ENCODE measurements at regions not wholly inside any gene's neighbourhood (a gene's known extent, or its start where the extent isn't known, plus 50 kb on each side); places are given as distances from the start of the nearest gene placed in this dataset.

GRCh38 chr6:79802657-79803300, 144.6 kb downstream of the ELOVL4 start:
- Mint-ChIP-seq H3K27me3 (ENCODE audit: low read depth) (peaks cover 4% of the 10 kb centered on the region), H3K9me3 (ENCODE audit: low read depth) (peaks cover 5% of the 10 kb centered on the region), H3K36me3 (ENCODE audit: low read depth) (no peaks in the 10 kb centered on the region), H3K4me3 (ENCODE audit: unreplicated experiment) (no peak overlapping the region), H3K27ac (ENCODE audit: unreplicated experiment) (no peak overlapping the region), H3K4me1 (ENCODE audit: low read depth) (no peaks in the 10 kb centered on the region)
- no peak for DNase-seq (ENCODE audit: low spot score)
- TF ChIP-seq CTCF (IDR thresholded peaks at IDR 0.05): no peak

- no peak for DNase-seq (ENCODE audit: low spot score)
- Mint-ChIP-seq H3K4me1 (ENCODE audit: low read depth) (no peaks in the 10 kb centered on the region), H3K27me3 (ENCODE audit: low read depth) (peaks cover 4% of the 10 kb centered on the region), H3K9me3 (ENCODE audit: low read depth) (no peaks in the 10 kb centered on the region), H3K4me3 (ENCODE audit: unreplicated experiment) (no peak overlapping the region), H3K36me3 (ENCODE audit: low read depth) (no peaks in the 10 kb centered on the region), H3K27ac (ENCODE audit: unreplicated experiment) (no peak overlapping the region)
- TF ChIP-seq CTCF (IDR thresholded peaks at IDR 0.05): no peak
These were observed 146.0 kb downstream of the ELOVL4 start for GRCh38 chr6:79801362-79801761.

GRCh38 chr6:79798841-79799240, 148.5 kb downstream of the ELOVL4 start:
- Mint-ChIP-seq H3K4me3 (ENCODE audit: unreplicated experiment) (no peak overlapping the region), H3K4me1 (ENCODE audit: low read depth) (no peaks in the 10 kb centered on the region), H3K9me3 (ENCODE audit: low read depth) (no peaks in the 10 kb centered on the region), H3K27ac (ENCODE audit: unreplicated experiment) (no peak overlapping the region), H3K27me3 (ENCODE audit: low read depth) (peaks cover 4% of the 10 kb centered on the region), H3K36me3 (ENCODE audit: low read depth) (no peaks in the 10 kb centered on the region)
- no peak for TF ChIP-seq CTCF (IDR thresholded peaks at IDR 0.05)
- no peak for DNase-seq (ENCODE audit: low spot score)

GRCh38 chr6:79797912-79798311, 149.4 kb downstream of the ELOVL4 start:
- no peak overlapping the region for H3K4me3 Mint-ChIP-seq (ENCODE audit: unreplicated experiment)
- H3K27ac Mint-ChIP-seq (ENCODE audit: unreplicated experiment): no peak overlapping the region
- no peak for DNase-seq (ENCODE audit: low spot score)
- no peaks in the 10 kb centered on the region for H3K9me3 Mint-ChIP-seq (ENCODE audit: low read depth)
- no peaks in the 10 kb centered on the region for H3K4me1 Mint-ChIP-seq (ENCODE audit: low read depth)
- TF ChIP-seq CTCF (IDR thresholded peaks at IDR 0.05): no peak
- peaks cover 4% of the 10 kb centered on the region for H3K27me3 Mint-ChIP-seq (ENCODE audit: low read depth)
- no peaks in the 10 kb centered on the region for H3K36me3 Mint-ChIP-seq (ENCODE audit: low read depth)

- no peak overlapping the region for H3K4me3 Mint-ChIP-seq (ENCODE audit: unreplicated experiment)
- peaks cover 4% of the 10 kb centered on the region for H3K27me3 Mint-ChIP-seq (ENCODE audit: low read depth)
- H3K27ac Mint-ChIP-seq (ENCODE audit: unreplicated experiment): no peak overlapping the region
- no peaks in the 10 kb centered on the region for H3K36me3 Mint-ChIP-seq (ENCODE audit: low read depth)
- DNase-seq (ENCODE audit: low spot score): no peak
- H3K4me1 Mint-ChIP-seq (ENCODE audit: low read depth): no peaks in the 10 kb centered on the region
- TF ChIP-seq CTCF (IDR thresholded peaks at IDR 0.05): no peak
- H3K9me3 Mint-ChIP-seq (ENCODE audit: low read depth): no peaks in the 10 kb centered on the region
These were observed 150.1 kb downstream of the ELOVL4 start for GRCh38 chr6:79797163-79797764.

Data from chondrocyte (in vitro differentiated cells).